UCSD-AML1 (cell line): ENCODE measurements at regions not wholly inside any gene's neighbourhood (a gene's known extent, or its start where the extent isn't known, plus 50 kb on each side); places are given as distances from the start of the nearest gene placed in this dataset.

Experiments
- DNase-seq: peaks from one replicate; lab custom pipeline; 2025; ENCODE audit not compliant: unreplicated experiment; lab: John Stamatoyannopoulos, UW

- DNase-seq, result no peak
Observed at GRCh38 chr4:122514671-122515070, 58.1 kb upstream of the IL2 start.

- no peak for DNase-seq
Observed at GRCh38 chr4:122512430-122512829, 55.9 kb upstream of the IL2 start.

GRCh38 chr4:122508083-122508482 is 51.6 kb upstream of the IL2 start:
- no peak for DNase-seq
